ENCODE measurements at regions not wholly inside any gene's neighbourhood (a gene's known extent, or its start where the extent isn't known, plus 50 kb on each side); places are given as distances from the start of the nearest gene placed in this dataset.

DNA sequence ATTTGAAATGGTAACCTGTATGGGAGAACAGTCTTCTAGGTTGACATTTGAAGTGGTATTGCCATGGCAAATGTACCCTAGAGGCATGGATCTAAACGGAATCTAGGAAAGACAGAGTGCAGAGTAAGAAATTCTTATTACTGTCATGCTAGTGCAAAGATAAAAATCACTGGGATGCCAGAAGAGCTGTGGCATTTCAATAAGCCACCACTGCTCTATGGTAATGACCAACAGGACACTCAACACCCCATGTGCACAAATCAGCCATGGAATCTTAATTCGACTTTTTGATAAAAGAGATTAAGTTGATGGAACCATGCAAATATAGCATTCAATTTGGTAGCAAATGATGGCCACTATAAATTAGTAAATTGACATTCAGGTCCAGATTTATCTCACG, 74.1 kb downstream of the ID4 start:
- Histone ChIP-seq H4K8ac (ENCODE audit: low read length) (no peak overlapping the region), H2BK5ac (ENCODE audit: low read depth, low read length, poor library complexity, severe bottlenecking) (no peak overlapping the region), H3K36me3 (ENCODE audit: control insufficient read depth in 1 of 2, insufficient read depth in 2 of 2, low read depth in 1 of 2, low read length in 2 of 2) (no peaks in the 10 kb centered on the region), H2BK12ac (ENCODE audit: low read length in 2 of 2) (no peak overlapping the region), H3K27ac (ENCODE audit: low read length, poor library complexity, severe bottlenecking) (no peak overlapping the region), H3K4me2 (ENCODE audit: low read length, poor library complexity, severe bottlenecking) (no peak overlapping the region), H3K9me3 (ENCODE audit: control insufficient read depth, low read length) (no peaks in the 10 kb centered on the region), H3K14ac (ENCODE audit: low read length in 2 of 2) (no peak overlapping the region), H4K91ac (ENCODE audit: low read length) (no peak overlapping the region), H2BK15ac (ENCODE audit: low read depth, poor library complexity, severe bottlenecking) (no peak overlapping the region), H2AFZ (ENCODE audit: low read depth, low read length) (no peak overlapping the region), H3K27me3 (ENCODE audit: control insufficient read depth in 1 of 2, insufficient read depth in 1 of 2, low read length in 2 of 2) (no peaks in the 10 kb centered on the region), H3K9ac (ENCODE audit: low read length) (no peak overlapping the region), H3K4me1 (ENCODE audit: control insufficient read depth, insufficient read depth, low read depth, low read length) (no peaks in the 10 kb centered on the region), H3K23ac (ENCODE audit: low read length in 2 of 2) (no peak overlapping the region), H2BK120ac (ENCODE audit: low read depth, low read length) (no peak overlapping the region), H3K18ac (ENCODE audit: low read depth in 1 of 2, low read length in 2 of 2) (no peak overlapping the region), H2AK5ac (ENCODE audit: low read length, severe bottlenecking) (no peak overlapping the region), H3K4ac (ENCODE audit: low read depth in 1 of 2, low read length in 2 of 2) (no peak overlapping the region), H3K4me3 (ENCODE audit: insufficient read depth in 1 of 2, low read depth in 1 of 2, low read length in 2 of 2) (no peak overlapping the region), H3K79me1 (replicated peaks; ENCODE audit: low read length, poor library complexity, severe bottlenecking) (no peaks in the 10 kb centered on the region)
- no peak for DNase-seq
- 79% methylated on average over 2 of the region's 3 CpGs for WGBS

DNA sequence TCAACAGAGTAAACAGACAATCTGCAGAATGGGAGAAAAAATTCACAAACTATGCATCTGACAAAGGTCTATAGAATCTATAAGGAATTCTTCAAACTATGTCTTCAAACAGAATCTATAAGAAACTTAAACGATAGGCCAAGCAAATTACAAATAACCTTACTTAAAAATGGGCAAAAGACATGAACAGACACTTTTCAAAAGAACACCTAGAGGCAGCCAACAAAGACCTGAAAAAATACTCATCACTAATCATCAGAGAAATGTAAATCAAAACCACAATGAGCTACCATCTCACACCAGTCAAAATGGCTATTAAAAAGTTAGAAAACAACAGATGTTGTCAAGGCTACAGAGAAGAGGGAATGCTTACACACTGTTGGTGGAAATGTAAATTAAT, 81.3 kb downstream of the ID4 start:
- Histone ChIP-seq H3K4me1 (ENCODE audit: control insufficient read depth, insufficient read depth, low read depth, low read length) (no peaks in the 10 kb centered on the region), H2BK15ac (ENCODE audit: low read depth, poor library complexity, severe bottlenecking) (no peak overlapping the region), H3K4me2 (ENCODE audit: low read length, poor library complexity, severe bottlenecking) (no peak overlapping the region), H3K9me3 (ENCODE audit: control insufficient read depth, low read length) (peaks cover 5% of the 10 kb centered on the region), H4K91ac (ENCODE audit: low read length) (no peak overlapping the region), H3K27me3 (ENCODE audit: control insufficient read depth in 1 of 2, insufficient read depth in 1 of 2, low read length in 2 of 2) (no peaks in the 10 kb centered on the region), H3K27ac (ENCODE audit: low read length, poor library complexity, severe bottlenecking) (no peak overlapping the region), H2BK120ac (ENCODE audit: low read depth, low read length) (no peak overlapping the region), H3K9ac (ENCODE audit: low read length) (no peak overlapping the region), H2BK5ac (ENCODE audit: low read depth, low read length, poor library complexity, severe bottlenecking) (no peak overlapping the region), H4K8ac (ENCODE audit: low read length) (no peak overlapping the region), H3K79me1 (replicated peaks; ENCODE audit: low read length, poor library complexity, severe bottlenecking) (no peaks in the 10 kb centered on the region), H3K14ac (ENCODE audit: low read length in 2 of 2) (no peak overlapping the region), H3K18ac (ENCODE audit: low read depth in 1 of 2, low read length in 2 of 2) (no peak overlapping the region), H3K4me3 (ENCODE audit: insufficient read depth in 1 of 2, low read depth in 1 of 2, low read length in 2 of 2) (no peak overlapping the region), H2BK12ac (ENCODE audit: low read length in 2 of 2) (no peak overlapping the region), H2AFZ (ENCODE audit: low read depth, low read length) (no peak overlapping the region), H3K4ac (ENCODE audit: low read depth in 1 of 2, low read length in 2 of 2) (no peak overlapping the region), H2AK5ac (ENCODE audit: low read length, severe bottlenecking) (no peak overlapping the region), H3K23ac (ENCODE audit: low read length in 2 of 2) (no peak overlapping the region), H3K36me3 (ENCODE audit: control insufficient read depth in 1 of 2, insufficient read depth in 2 of 2, low read depth in 1 of 2, low read length in 2 of 2) (no peaks in the 10 kb centered on the region)
- DNase-seq: no peak
- WGBS: 73% methylated on average over 1 of the region's 1 CpG

DNA sequence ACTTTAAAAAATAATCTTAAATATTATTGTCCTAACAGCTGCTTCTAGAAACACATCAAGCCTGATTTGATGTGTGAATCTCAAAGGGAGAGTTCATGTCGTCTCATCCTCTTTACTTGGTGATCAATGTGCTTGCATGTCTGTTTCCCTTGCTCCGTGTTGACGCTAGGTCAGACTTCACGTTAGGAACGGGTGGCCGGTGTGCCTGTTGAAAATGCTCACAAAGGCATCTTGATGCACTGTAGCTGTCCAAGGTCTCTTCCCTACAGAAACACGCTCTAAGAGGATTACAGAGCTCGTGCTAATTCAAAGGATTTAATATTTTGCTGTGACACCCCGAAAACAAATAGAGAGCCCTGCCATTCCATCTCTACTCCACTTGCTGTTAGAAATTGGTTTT, 84.6 kb downstream of the ID4 start:
- Histone ChIP-seq H2AK5ac (ENCODE audit: low read length, severe bottlenecking) (no peak overlapping the region), H3K27ac (ENCODE audit: low read length, poor library complexity, severe bottlenecking) (no peak overlapping the region)

GRCh38 chr6:19925533-19925932, 88.4 kb downstream of the ID4 start:
- Histone ChIP-seq H3K9ac (ENCODE audit: low read length) (no peak overlapping the region), H2BK5ac (ENCODE audit: low read depth, low read length, poor library complexity, severe bottlenecking) (no peak overlapping the region), H2BK120ac (ENCODE audit: low read depth, low read length) (no peak overlapping the region), H3K79me1 (replicated peaks; ENCODE audit: low read length, poor library complexity, severe bottlenecking) (no peaks in the 10 kb centered on the region), H3K27me3 (ENCODE audit: control insufficient read depth in 1 of 2, insufficient read depth in 1 of 2, low read length in 2 of 2) (no peaks in the 10 kb centered on the region), H3K4me2 (ENCODE audit: low read length, poor library complexity, severe bottlenecking) (no peak overlapping the region), H3K27ac (ENCODE audit: low read length, poor library complexity, severe bottlenecking) (no peak overlapping the region), H3K23ac (ENCODE audit: low read length in 2 of 2) (no peak overlapping the region), H3K9me3 (ENCODE audit: control insufficient read depth, low read length) (no peaks in the 10 kb centered on the region), H4K8ac (ENCODE audit: low read length) (no peak overlapping the region), H3K4me3 (ENCODE audit: insufficient read depth in 1 of 2, low read depth in 1 of 2, low read length in 2 of 2) (no peak overlapping the region), H3K18ac (ENCODE audit: low read depth in 1 of 2, low read length in 2 of 2) (no peak overlapping the region), H2AK5ac (ENCODE audit: low read length, severe bottlenecking) (no peak overlapping the region), H3K14ac (ENCODE audit: low read length in 2 of 2) (no peak overlapping the region), H2BK12ac (ENCODE audit: low read length in 2 of 2) (no peak overlapping the region), H3K4ac (ENCODE audit: low read depth in 1 of 2, low read length in 2 of 2) (no peak overlapping the region), H4K91ac (ENCODE audit: low read length) (no peak overlapping the region), H3K36me3 (ENCODE audit: control insufficient read depth in 1 of 2, insufficient read depth in 2 of 2, low read depth in 1 of 2, low read length in 2 of 2) (no peaks in the 10 kb centered on the region), H3K4me1 (ENCODE audit: control insufficient read depth, insufficient read depth, low read depth, low read length) (no peaks in the 10 kb centered on the region), H2AFZ (ENCODE audit: low read depth, low read length) (no peak overlapping the region), H2BK15ac (ENCODE audit: low read depth, poor library complexity, severe bottlenecking) (no peak overlapping the region)
- 60% methylated on average over 1 of the region's 1 CpG for WGBS
- DNase-seq: no peak

More for the DNA sequence above, 84.6 kb downstream of the ID4 start:
- no peak overlapping the region for H3K23ac ChIP-seq (ENCODE audit: low read length in 2 of 2)
- H3K4me3 ChIP-seq (ENCODE audit: insufficient read depth in 1 of 2, low read depth in 1 of 2, low read length in 2 of 2): no peak overlapping the region
- H3K4me1 ChIP-seq (ENCODE audit: control insufficient read depth, insufficient read depth, low read depth, low read length): no peaks in the 10 kb centered on the region
- no peak overlapping the region for H3K4ac ChIP-seq (ENCODE audit: low read depth in 1 of 2, low read length in 2 of 2)
- H3K9ac ChIP-seq (ENCODE audit: low read length): no peak overlapping the region
- H3K4me2 ChIP-seq (ENCODE audit: low read length, poor library complexity, severe bottlenecking): no peak overlapping the region
- H4K91ac ChIP-seq (ENCODE audit: low read length): no peak overlapping the region
- H3K27me3 ChIP-seq (ENCODE audit: control insufficient read depth in 1 of 2, insufficient read depth in 1 of 2, low read length in 2 of 2): no peaks in the 10 kb centered on the region
- no peak overlapping the region for H4K8ac ChIP-seq (ENCODE audit: low read length)
- H2BK120ac ChIP-seq (ENCODE audit: low read depth, low read length): no peak overlapping the region
- H2BK5ac ChIP-seq (ENCODE audit: low read depth, low read length, poor library complexity, severe bottlenecking): no peak overlapping the region
- H3K9me3 ChIP-seq (ENCODE audit: control insufficient read depth, low read length): peaks cover 5% of the 10 kb centered on the region
- no peak overlapping the region for H3K18ac ChIP-seq (ENCODE audit: low read depth in 1 of 2, low read length in 2 of 2)
- H3K79me1 ChIP-seq (replicated peaks; ENCODE audit: low read length, poor library complexity, severe bottlenecking): no peaks in the 10 kb centered on the region
- 72% methylated on average over 8 of the region's 9 CpGs for WGBS
- H3K36me3 ChIP-seq (ENCODE audit: control insufficient read depth in 1 of 2, insufficient read depth in 2 of 2, low read depth in 1 of 2, low read length in 2 of 2): no peaks in the 10 kb centered on the region
- no peak for DNase-seq
- H3K14ac ChIP-seq (ENCODE audit: low read length in 2 of 2): no peak overlapping the region
- no peak overlapping the region for H2BK15ac ChIP-seq (ENCODE audit: low read depth, poor library complexity, severe bottlenecking)
- no peak overlapping the region for H2AFZ ChIP-seq (ENCODE audit: low read depth, low read length)
- no peak overlapping the region for H2BK12ac ChIP-seq (ENCODE audit: low read length in 2 of 2)
